ENCODE measurements at regions not wholly inside any gene's neighbourhood (a gene's known extent, or its start where the extent isn't known, plus 50 kb on each side); places are given as distances from the start of the nearest gene placed in this dataset.
"Not testable (repeated sequence)": the region's sequence is repeated elsewhere in the genome, so short reads cannot be mapped to it uniquely, and the experiment has no call there.

DNA sequence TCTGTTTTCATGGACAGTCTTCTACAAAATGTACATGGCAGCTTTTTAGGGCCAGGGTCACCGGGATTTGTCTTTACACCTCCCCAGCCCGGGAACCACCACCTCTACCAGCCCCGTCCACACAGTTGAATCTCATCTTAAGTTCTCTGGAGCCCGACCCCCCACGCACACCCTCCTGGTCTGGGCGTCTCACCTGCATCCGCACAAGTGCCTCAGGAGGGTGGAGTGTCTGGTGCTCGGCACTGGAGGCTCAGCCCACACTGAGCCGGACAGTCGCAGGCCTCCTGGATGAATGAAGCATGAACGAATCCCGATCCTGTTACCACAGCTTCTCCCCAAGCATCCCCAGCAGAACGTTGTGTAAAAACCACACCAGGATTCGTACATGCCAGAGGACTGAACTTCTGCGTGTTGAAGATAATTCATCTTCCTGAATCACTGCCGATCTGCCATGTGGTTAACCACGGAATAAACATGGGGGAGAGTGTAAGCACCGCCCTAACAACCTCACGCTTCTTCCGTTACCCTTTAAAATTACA, 162.0 kb downstream of the RTP5 start:
- DNase-seq, result no peak

DNA sequence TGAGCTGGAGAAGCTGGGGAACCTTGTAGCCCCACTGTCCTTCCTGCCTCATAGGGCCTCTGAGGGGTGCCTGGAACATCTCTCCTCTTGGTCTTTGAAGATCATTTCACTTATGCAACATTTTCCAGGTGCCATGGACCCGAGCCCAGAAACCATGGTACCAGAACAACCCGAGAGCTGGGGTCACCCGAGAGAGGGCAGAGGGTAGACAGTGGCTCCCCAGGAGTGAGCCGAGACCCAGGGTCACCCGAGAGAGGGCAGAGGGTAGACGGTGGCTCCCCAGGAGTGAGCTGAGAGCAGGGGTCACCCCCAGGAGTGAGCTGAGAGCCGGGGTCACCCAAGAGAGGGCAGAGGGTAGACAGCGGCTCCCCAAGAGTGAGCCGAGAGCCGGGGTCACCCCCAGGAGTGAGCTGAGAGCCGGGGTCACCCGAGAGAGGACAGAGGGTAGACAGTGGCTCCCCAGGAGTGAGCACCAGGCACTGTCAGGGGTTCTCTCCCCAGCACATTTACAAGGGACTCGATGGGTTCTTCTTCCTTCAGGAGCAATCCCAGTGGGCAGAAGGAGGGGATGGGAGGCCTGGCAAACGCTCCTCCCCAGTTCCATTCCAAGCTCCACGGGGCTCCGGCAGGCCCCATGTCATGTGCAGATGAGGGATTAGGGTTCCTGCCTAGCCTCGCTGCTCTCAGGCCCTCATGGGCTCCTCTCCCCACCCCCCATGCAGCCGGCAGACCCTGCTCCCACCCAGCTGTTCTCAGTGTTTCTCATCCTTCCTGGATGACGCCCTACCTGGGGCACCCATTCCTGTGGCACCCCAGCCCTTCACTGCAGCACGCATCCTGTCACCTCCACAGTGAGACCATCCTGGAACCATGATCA, 163.5 kb downstream of the RTP5 start:
- DNase-seq, result no peak

DNA sequence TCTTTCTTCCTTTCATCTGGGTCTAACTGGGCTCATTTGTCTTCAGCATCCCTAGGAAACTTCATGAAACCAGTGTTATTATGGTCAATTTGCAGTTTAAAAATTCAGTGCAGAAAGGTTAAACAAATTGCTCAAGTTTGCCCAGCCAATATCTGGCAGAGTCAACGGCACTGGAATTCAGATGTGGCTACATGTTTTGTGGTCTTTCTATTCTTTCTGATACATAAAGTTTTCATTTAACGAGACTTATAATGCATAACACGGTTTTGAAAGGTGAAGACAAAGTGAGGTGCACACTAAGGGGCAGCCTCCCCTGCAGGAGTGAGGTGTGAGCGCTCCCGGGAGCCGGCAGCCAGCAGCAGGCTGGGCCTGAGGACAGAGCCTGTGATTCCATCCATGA, 164.6 kb downstream of the RTP5 start:
- no peak for DNase-seq

GRCh38 chr2:242034996-242035814, 165.7 kb downstream of the RTP5 start:
- DNase-seq, result no peak

GRCh38 chr2:242035858-242036652, 166.5 kb downstream of the RTP5 start:
- DNase-seq, result no peak

GRCh38 chr2:242036653-242036950, 167.1 kb downstream of the RTP5 start:
- DNase-seq, result no peak

- peak; percentile 17 for DNase-seq
Measured at GRCh38 chr2:242038166-242038927, 168.8 kb downstream of the RTP5 start.

GRCh38 chr2:242038928-242039341, 169.4 kb downstream of the RTP5 start:
- DNase-seq, result no peak

- no peak for DNase-seq
Measured at GRCh38 chr2:242040303-242040655, 170.8 kb downstream of the RTP5 start.

DNA sequence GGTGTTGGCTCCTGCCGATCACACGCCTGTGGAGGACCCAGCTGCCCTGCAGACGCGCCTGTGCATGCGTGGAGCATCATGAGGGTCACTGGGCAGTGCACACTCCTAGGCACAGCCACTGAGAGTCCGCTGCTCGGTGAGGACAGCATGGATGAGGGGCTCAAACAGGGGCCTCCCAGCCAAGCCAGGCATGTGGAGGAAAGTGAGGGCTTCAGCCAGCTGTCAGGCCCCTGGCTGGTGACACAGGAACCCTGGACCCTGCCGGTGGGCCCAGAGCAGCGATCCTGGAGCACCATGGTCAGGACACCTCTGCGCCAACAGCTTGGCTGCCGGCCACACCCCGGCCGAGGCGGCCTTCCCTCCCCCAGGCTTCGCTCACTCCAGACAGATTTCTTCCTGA, 171.2 kb downstream of the RTP5 start:
- no peak for DNase-seq

- DNase-seq, result no peak
Measured at GRCh38 chr2:242041816-242042215, 172.3 kb downstream of the RTP5 start.

- DNase-seq, result no peak
Measured at GRCh38 chr2:242043538-242044312, 174.2 kb downstream of the RTP5 start.

DNA sequence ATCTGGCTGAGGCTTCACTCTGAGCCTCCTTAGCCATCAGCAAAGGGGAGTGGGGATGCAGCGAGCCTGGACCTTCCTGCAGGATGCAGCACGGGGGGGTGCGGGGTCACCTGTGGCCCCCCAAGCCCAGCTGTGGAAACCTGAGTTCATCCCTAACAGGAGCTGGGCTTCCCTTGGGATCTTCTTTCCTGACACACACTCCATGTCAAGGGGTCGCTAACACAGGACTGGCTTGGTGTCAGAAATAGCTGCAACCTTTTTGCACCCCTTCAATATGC, 174.7 kb downstream of the RTP5 start:
- DNase-seq, result no peak

DNA sequence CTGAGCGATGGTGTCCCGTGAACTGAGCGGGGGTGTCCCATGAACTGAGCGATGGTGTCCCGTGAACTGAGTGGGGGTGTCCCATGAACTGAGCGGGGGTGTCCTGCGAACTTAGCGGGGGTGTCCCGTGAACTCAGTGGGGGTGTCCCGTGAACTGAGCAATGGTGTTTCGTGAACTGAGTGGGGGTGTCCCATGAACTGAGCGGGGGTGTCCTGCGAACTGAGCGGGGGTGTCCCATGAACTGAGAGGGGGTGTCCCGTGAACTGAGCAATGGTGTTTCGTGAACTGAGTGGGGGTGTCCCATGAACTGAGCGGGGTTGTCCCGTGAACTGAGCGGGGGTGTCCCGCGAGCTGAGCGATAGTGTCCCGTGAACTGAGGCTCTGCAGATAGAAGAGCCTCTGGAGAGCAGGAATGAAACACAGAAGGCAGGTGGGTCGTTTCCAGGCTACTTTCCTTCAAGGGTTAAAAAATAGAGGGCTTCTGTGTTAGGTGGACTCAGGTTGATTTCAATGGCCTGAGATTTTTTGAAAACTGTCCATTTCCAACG, 176.1 kb downstream of the RTP5 start:
- DNase-seq, result not testable (repeated sequence)

DNA sequence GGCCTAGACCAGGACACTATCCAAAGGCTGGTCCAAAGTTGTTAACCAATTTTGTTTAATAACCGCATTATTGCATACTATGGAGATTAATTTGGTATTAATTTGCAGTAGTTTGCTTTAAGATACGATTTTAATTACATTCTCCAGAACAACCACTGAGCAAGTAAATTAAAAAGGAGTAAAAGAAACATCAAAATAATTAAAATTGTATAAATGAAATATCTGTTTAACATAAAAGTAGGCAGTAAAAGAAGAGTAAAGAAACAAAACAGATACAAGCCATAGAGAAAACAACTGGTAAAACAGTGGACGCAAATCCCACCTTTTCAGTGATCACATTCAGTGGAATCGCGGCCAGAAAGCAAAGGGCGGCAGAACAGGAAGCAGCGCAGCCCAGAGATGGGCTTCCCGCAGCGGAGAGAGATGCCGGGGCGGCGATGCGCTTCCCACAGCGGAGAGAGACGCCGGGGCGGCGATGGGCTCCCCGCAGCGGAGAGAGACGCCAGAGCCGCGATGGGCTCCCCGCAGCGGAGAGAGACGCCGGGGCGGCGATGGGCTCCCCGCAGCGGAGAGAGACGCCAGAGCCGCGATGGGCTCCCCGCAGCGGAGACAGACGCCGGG, 176.8 kb downstream of the RTP5 start:
- no peak for DNase-seq

GRCh38 chr2:242047963-242048362, 178.4 kb downstream of the RTP5 start:
- DNase-seq, result no peak

- DNase-seq, result no peak
Measured at GRCh38 chr2:242048479-242048878, 178.9 kb downstream of the RTP5 start.

DNA sequence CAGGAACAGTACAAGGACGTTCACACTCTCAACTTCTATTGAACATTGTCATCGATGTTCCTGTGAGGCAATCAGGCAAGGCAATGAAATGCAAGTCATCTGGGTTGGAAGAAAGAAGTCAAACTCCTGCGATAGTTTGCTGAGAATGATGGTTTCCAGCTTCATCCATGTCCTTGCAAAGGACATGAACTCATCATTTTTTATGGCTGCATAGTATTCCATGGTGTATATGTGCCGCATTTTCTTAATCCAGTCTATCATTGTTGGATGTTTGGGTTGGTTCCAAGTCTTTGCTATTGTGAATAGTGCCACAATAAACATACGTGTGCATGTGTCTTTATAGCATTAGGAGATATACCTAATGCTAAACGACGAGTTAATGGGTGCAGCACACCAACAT, 180.0 kb downstream of the RTP5 start:
- DNase-seq, result not testable (repeated sequence)

DNA sequence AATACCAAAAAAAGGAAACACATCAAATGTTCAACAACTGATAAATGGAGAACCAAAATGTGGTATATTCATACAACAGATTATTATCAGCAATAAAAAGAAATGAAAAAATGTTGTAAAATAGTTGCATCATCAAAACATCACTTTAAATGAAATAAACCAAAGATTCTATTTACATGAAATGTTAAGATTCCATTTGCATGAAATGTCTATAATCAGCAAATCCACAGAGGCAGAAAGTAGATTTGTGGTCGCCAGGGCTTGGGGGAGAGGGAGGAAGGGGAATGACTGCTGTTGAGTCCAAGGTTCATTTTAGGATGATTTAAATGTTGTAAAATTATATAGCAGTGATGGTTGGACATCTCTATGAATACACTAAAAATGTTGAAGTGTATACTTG, 181.9 kb downstream of the RTP5 start:
- DNase-seq, result no peak

- no peak for DNase-seq
Measured at GRCh38 chr2:242052421-242052820, 182.9 kb downstream of the RTP5 start.

- no peak for DNase-seq
Measured at GRCh38 chr2:242053921-242054320, 184.4 kb downstream of the RTP5 start.

All from inflammatory macrophage treated with lipopolysaccharide for 4 hours (primary cell).